ENCODE measurements at regions not wholly inside any gene's neighbourhood (a gene's known extent, or its start where the extent isn't known, plus 50 kb on each side); places are given as distances from the start of the nearest gene placed in this dataset.

DNA sequence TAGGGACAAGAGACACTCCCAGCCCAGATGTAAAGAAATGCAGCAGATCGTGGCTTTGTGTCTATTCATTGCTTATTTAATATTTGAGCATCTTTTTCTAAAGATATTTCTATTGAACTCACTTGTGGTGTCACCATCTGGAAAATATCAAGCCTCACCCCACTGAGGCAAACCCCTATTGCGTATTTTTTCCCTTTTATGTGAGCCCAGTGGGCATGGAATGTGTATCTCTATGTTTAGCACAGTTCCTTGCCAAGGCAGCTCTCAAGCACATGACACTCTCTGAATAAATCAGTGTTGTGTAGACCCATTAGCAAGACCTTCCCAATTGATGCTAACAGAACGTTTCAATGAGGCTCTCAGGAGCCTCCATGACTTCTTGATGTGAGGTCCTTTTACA is 81.6 kb downstream of the TMEM174 start:
- Histone ChIP-seq H3K36me3 (ENCODE audit: insufficient read depth, low read length) (no peaks in the 10 kb centered on the region), H3K9me3 (ENCODE audit: control insufficient read depth, insufficient read depth, low read length) (no peaks in the 10 kb centered on the region), H3K9ac (ENCODE audit: low read depth, low read length) (no peak overlapping the region), H3K4me1 (ENCODE audit: insufficient read depth, low read length) (no peaks in the 10 kb centered on the region)

- Histone ChIP-seq H3K4me1 (ENCODE audit: insufficient read depth, low read length) (no peaks in the 10 kb centered on the region), H3K36me3 (ENCODE audit: insufficient read depth, low read length) (no peaks in the 10 kb centered on the region), H3K9me3 (ENCODE audit: control insufficient read depth, insufficient read depth, low read length) (no peaks in the 10 kb centered on the region), H3K9ac (ENCODE audit: low read depth, low read length) (no peak overlapping the region)
These were observed 80.2 kb downstream of the TMEM174 start for GRCh38 chr5:73253047-73253660.

DNA sequence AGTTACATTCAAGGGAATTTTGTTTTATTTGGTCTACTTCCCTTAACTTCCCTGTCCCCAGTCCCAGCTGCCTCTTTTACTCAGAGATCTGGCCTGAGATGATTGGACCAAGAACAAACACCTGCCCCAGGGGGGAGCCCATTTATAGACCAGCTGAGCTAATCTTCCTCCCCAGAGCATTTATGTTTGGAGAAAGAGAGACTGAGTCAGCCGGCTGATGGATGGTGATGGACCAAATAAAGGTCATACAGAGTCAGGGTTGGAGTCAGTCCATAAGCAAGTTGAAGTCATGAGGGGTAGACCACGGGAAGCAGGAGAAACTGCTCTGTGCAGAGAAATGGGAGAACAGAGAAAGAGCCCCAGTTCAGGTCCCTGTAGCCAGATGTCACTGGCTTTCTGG is 77.7 kb downstream of the TMEM174 start:
- Histone ChIP-seq H3K9me3 (ENCODE audit: control insufficient read depth, insufficient read depth, low read length) (no peaks in the 10 kb centered on the region), H3K4me1 (ENCODE audit: insufficient read depth, low read length) (no peaks in the 10 kb centered on the region), H3K9ac (ENCODE audit: low read depth, low read length) (no peak overlapping the region), H3K36me3 (ENCODE audit: insufficient read depth, low read length) (no peaks in the 10 kb centered on the region)

GRCh38 chr5:73242735-73243134 is 69.7 kb downstream of the TMEM174 start:
- no peak overlapping the region for H3K9ac ChIP-seq (ENCODE audit: low read depth, low read length)
- H3K4me1 ChIP-seq (ENCODE audit: insufficient read depth, low read length), result no peaks in the 10 kb centered on the region
- H3K36me3 ChIP-seq (ENCODE audit: insufficient read depth, low read length), result no peaks in the 10 kb centered on the region
- H3K9me3 ChIP-seq (ENCODE audit: control insufficient read depth, insufficient read depth, low read length), result no peaks in the 10 kb centered on the region

DNA sequence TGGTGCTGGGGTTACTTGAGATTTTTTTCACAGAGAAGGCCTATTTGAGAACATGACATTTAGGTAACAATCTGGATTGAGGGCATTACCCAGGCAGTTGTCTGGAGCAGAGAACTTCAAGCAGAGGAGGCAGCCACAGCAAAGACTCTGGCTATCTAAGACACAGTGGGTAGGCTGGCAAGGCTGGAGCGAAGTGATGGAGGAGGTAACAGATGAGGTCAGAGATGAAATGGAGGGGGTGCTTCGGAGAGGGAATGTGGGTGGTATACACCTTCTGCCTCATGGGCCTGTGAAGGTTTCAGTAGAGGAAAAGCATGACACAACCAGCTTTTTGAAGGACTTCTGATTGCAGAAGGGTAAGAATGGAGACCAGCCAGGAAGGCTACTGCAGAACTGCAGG is 65.9 kb downstream of the TMEM174 start:
- no peaks in the 10 kb centered on the region for H3K36me3 ChIP-seq (ENCODE audit: insufficient read depth, low read length)
- no peaks in the 10 kb centered on the region for H3K4me1 ChIP-seq (ENCODE audit: insufficient read depth, low read length)

GRCh38 chr5:73236541-73237128 is 63.6 kb downstream of the TMEM174 start:
- H3K9ac ChIP-seq (ENCODE audit: low read depth, low read length), result no peak overlapping the region
- no peaks in the 10 kb centered on the region for H3K9me3 ChIP-seq (ENCODE audit: control insufficient read depth, insufficient read depth, low read length)
- peaks cover 9% of the 10 kb centered on the region; the same call in 1 of the 2 replicates for H3K4me1 ChIP-seq (ENCODE audit: insufficient read depth, low read length)
- no peaks in the 10 kb centered on the region for H3K36me3 ChIP-seq (ENCODE audit: insufficient read depth, low read length)

More for the DNA sequence above, 65.9 kb downstream of the TMEM174 start:
- no peak overlapping the region for H3K9ac ChIP-seq (ENCODE audit: low read depth, low read length)
- no peaks in the 10 kb centered on the region for H3K9me3 ChIP-seq (ENCODE audit: control insufficient read depth, insufficient read depth, low read length)

DNA sequence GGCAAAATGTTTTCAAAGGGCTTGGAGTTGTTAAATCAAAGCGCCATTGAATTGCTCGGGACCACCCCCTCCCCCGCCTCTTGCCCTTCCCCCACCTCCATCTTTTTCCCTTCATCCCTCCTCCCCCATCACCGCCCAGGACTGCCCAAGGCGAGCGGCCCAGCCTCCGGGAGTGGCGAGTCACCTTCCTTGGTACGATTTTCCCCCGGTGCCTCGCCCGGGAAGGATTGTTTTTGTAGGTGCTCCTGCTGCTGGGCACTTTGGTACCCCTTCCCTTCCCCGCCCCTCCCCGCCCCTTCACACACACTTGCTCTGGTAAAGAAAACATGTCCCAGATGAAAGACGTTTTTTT is 61.2 kb downstream of the TMEM174 start:
- peak overlapping the region; percentile 59; the same call in 1 of the 2 replicates for H3K9ac ChIP-seq (ENCODE audit: low read depth, low read length)
- H3K9me3 ChIP-seq (ENCODE audit: control insufficient read depth, insufficient read depth, low read length), result no peaks in the 10 kb centered on the region
- H3K4me1 ChIP-seq (ENCODE audit: insufficient read depth, low read length), result peaks cover 11% of the 10 kb centered on the region

DNA sequence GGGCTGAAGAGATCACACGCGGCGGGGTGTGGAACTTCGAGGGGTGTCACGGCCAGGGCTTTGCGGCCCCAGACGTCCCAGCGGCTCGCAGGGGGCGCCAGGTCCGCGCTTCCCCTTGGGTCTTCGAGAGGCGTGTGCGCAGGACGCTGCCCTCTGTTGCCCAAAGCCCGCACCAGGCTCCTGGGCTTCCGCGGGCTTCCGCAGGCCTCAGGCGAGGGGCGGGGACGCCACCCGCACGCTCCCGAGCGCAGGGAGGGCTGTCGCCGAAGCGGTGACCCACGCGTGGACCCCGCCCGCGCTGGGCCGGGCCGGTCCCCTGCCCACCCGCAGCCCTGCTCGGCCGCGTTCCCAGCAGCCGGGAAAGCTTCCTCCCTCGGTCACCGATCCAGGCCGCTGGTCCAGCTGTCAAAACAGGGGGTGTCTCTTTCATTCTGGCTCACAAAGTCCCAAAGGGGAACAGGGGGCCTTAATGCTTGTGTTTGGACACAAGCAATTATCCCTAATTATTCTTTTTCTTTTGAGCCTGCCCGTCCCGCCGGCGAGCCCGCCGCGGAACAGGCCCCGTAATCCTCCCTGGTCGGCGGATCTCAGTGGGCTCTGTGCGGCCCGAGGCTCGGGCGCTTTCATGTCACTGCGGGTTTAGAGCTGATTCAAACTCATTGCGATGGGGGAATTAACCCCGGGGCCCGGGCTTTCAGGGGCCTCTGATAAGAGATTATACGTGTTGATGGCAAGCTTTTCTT is 60.6 kb downstream of the TMEM174 start:
- Histone ChIP-seq H3K9ac (ENCODE audit: low read depth, low read length) (peak overlapping the region; percentile 59), H3K9me3 (ENCODE audit: control insufficient read depth, insufficient read depth, low read length) (no peaks in the 10 kb centered on the region), H3K4me1 (ENCODE audit: insufficient read depth, low read length) (peaks cover 13% of the 10 kb centered on the region), H3K36me3 (ENCODE audit: insufficient read depth, low read length) (no peaks in the 10 kb centered on the region)

More for the DNA sequence above, 61.2 kb downstream of the TMEM174 start:
- H3K36me3 ChIP-seq (ENCODE audit: insufficient read depth, low read length), result no peaks in the 10 kb centered on the region

GRCh38 chr5:73233053-73233460 is 60.1 kb downstream of the TMEM174 start:
- Histone ChIP-seq H3K4me1 (ENCODE audit: insufficient read depth, low read length) (peaks cover 13% of the 10 kb centered on the region), H3K36me3 (ENCODE audit: insufficient read depth, low read length) (no peaks in the 10 kb centered on the region), H3K9ac (ENCODE audit: low read depth, low read length) (peak overlapping the region; percentile 59), H3K9me3 (ENCODE audit: control insufficient read depth, insufficient read depth, low read length) (no peaks in the 10 kb centered on the region)

DNA sequence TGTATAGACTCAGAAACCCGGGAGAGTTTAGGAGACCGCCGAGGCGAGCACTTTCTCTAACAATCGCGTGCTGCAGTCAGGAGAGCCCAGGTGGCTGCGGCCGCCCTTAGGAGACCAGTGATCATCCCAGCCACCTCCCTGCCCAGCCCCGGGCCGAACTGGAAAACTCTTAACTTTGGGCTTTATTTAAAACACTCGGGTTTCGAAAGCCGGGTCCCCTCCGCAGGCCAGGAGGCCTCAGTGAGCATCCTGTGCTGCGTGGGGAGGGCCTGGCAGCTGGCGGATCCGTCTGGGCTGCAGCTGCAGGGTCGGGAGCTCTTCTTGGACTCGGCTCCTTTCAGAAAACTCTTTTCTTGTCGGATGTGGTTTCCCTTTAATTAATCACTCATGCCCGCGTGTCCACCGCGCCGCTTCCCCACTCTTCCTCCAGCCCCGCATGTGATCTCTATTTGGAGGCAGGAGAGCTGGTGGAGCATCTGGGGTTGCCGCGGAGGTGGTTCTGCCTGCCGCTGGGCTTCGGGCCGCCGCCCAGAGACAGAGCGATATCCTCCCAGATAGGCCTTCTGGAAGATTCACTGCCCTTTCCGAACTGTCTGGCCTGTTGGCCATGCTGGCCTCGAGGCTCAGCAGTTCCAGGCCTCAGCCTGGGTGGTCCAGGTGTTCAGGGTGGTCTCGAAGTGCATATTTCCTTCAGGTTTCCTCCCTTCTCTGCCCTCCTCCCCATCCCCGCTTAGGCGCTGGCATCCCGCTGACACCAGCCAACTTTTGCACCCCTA is 59.5 kb downstream of the TMEM174 start:
- peak overlapping the region; percentile 59; the same call in 1 of the 2 replicates for H3K9ac ChIP-seq (ENCODE audit: low read depth, low read length)
- H3K9me3 ChIP-seq (ENCODE audit: control insufficient read depth, insufficient read depth, low read length), result no peaks in the 10 kb centered on the region
- H3K4me1 ChIP-seq (ENCODE audit: insufficient read depth, low read length), result peaks cover 13% of the 10 kb centered on the region
- H3K36me3 ChIP-seq (ENCODE audit: insufficient read depth, low read length), result no peaks in the 10 kb centered on the region

DNA sequence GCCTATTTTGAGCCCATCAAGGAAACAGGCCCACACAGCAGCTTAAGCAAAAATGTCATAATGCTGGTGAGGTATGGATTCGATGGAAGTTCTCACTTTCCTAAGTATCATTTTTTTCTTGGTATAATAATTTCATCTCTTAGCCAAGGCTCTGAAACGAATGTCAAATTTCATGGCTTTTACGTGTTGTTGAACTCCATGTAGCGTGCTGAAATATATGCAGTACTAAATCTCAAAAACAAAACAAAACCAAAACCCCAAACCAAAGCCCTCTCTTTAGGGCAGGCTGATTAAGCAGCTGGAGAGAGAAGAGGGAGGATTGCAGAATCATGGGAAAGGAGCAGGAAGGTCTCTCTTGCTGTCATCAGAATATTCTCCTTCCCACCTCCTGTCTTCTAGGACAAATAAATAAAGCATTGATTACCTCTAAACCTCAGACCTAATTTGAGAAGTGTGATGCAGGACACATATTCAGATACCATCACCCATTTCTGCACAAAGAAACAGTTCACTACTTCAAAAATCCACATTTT is 58.3 kb downstream of the TMEM174 start:
- peaks cover 13% of the 10 kb centered on the region for H3K4me1 ChIP-seq (ENCODE audit: insufficient read depth, low read length)
- no peaks in the 10 kb centered on the region for H3K9me3 ChIP-seq (ENCODE audit: control insufficient read depth, insufficient read depth, low read length)
- H3K36me3 ChIP-seq (ENCODE audit: insufficient read depth, low read length), result no peaks in the 10 kb centered on the region
- H3K9ac ChIP-seq (ENCODE audit: low read depth, low read length), result peak overlapping the region; percentile 34; the same call in 1 of the 2 replicates

- Histone ChIP-seq H3K9me3 (ENCODE audit: control insufficient read depth, insufficient read depth, low read length) (no peaks in the 10 kb centered on the region), H3K36me3 (ENCODE audit: insufficient read depth, low read length) (no peaks in the 10 kb centered on the region), H3K9ac (ENCODE audit: low read depth, low read length) (peak overlapping the region; percentile 34; the same call in 1 of the 2 replicates), H3K4me1 (ENCODE audit: insufficient read depth, low read length) (peaks cover 13% of the 10 kb centered on the region)
These were observed 57.6 kb downstream of the TMEM174 start for GRCh38 chr5:73230264-73231245.

GRCh38 chr5:73229271-73229670 is 56.3 kb downstream of the TMEM174 start:
- no peaks in the 10 kb centered on the region for H3K9me3 ChIP-seq (ENCODE audit: control insufficient read depth, insufficient read depth, low read length)
- H3K36me3 ChIP-seq (ENCODE audit: insufficient read depth, low read length), result no peaks in the 10 kb centered on the region
- peaks cover 13% of the 10 kb centered on the region for H3K4me1 ChIP-seq (ENCODE audit: insufficient read depth, low read length)
- H3K9ac ChIP-seq (ENCODE audit: low read depth, low read length), result no peak overlapping the region
